HG03520 (cell line): ENCODE measurements at regions not wholly inside any gene's neighbourhood (a gene's known extent, or its start where the extent isn't known, plus 50 kb on each side); places are given as distances from the start of the nearest gene placed in this dataset.
"Not testable (repeated sequence)": the region's sequence is repeated elsewhere in the genome, so short reads cannot be mapped to it uniquely, and the experiment has no call there.

Experiments used
- ATAC-seq: cut with Tn5 transposase; IDR thresholded peaks from one replicate; pipeline ENCODE4 v1.9.1; 2021; ENCODE audit warnings: mild to moderate bottlenecking, moderate library complexity; ENCODE audit not compliant: unreplicated experiment

- ATAC-seq, result no peak
These were observed 92.3 kb downstream of the BLID start for GRCh38 chr11:122023614-122024250.

- ATAC-seq, result no peak
These were observed 93.4 kb downstream of the BLID start for GRCh38 chr11:122022646-122023045.

- ATAC-seq, result no peak
These were observed 95.1 kb downstream of the BLID start for GRCh38 chr11:122020902-122021301.

GRCh38 chr11:122019908-122020694 lies 95.9 kb downstream of the BLID start:
- ATAC-seq, result no peak

DNA sequence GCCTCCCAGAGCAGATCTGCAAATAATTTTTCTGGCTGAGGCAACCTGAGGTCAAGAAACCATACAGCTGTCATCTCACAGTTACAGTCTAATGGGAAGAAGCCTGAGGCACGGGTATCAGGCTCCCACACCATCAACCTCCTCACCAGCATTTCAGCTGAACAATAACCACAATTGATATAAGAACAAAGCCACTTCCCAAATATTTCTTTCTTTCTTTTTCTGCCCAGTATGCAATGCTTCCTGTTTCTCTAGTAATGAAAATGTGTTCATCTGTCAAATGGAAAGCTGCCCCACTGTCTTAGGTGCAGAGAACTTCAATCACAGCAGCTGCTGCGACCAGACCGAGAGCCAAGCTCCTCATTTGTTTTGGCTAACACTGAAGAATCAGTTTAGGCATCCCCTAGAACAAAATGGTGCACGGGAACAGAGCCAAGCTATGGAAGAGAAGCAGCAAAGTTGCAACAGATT lies 108.4 kb downstream of the BLID start:
- no peak for ATAC-seq

- no peak for ATAC-seq
These were observed 111.6 kb downstream of the BLID start for GRCh38 chr11:122004446-122004845.

- ATAC-seq, result no peak
These were observed 113.1 kb downstream of the BLID start for GRCh38 chr11:122002926-122003325.

GRCh38 chr11:122002047-122002446 lies 114.0 kb downstream of the BLID start:
- ATAC-seq, result no peak

GRCh38 chr11:121999651-122000050 lies 116.4 kb downstream of the BLID start:
- no peak for ATAC-seq

GRCh38 chr11:121996574-121996973 lies 119.4 kb downstream of the BLID start:
- no peak for ATAC-seq

DNA sequence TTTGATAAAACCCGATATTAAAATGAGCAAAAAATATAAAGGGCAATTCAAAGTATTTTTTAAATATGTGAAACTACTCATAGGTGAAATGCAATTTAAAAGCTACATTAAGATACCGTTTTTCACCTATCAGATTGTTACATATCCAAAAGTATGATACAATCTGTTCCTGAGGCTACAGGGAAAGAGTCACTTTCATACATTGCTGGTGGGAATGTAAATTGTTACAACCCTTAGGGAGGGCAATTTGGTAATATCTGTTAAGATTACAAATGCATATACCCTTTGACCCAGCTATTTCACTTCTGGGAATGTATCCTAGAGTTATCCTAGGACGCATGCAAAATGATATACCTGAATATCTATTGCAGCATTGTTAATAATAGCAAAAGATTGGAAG lies 132.1 kb downstream of the BLID start:
- no peak for ATAC-seq

DNA sequence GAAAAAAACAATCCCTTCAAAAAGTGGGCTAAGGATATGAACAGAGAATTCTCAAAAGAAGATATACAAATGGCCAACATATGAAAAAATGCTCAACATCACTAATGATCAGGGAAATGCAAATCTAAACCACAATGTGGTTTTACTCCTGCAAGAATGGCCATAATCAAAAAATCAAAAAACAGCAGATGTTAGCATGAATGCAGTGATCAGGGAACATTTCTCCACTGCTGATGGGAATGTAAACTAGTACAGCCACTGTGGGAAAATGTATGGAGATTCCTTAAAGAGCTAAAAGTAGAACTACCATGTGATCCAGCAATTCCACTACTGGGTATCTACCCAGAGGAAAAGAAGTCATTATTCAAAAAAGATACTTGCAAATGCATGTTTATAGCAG lies 138.1 kb downstream of the BLID start:
- ATAC-seq, result not testable (repeated sequence)

- no peak for ATAC-seq
These were observed 147.4 kb downstream of the BLID start for GRCh38 chr11:121968638-121969037.

DNA sequence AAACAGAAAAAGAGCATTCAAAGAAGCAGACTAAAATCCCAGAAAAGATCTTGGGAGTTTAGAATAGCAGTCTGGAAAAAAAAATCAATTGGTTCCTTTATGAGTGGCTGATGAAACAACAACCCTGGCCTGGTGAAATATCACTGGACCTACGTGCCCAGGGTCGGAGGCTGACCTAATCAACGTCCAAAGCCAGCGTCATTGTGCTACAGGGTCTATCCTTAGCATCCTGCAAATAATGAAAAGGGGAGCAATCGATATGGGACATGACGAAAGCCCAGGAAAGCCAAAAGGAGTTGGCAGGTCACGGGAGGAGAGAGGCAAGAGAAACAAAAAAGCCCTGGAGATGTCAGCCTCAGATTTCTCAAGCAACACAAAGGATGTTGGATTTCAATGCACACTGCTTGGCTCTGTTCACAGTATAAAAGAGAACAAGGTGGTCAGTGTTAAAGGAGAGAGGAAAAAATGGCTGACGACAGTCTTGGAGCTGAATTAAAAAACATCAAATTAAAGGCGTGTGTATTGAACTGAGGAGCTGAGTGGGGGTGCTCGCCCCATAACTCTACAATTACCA lies 148.8 kb downstream of the BLID start:
- ATAC-seq, result no peak

DNA sequence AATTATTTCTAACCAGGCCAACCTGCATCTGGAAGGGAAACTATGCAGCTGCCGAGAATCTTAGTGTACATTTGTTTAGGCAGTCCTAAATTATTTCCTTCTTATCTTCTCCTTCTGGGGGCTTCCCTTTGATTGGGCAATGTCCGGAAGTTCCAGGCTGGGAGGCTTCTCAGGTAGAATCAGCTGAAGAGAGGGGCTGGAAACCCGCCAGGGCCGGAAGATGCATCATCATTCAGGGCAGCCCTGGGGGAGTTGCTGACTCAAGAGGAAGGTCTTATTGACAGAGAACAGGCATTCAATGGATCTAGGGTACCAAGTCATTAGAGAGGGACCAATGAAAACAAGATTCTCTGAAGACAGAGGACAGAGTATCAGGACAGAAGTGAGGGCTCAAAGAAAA lies 150.7 kb downstream of the BLID start:
- no peak for ATAC-seq

DNA sequence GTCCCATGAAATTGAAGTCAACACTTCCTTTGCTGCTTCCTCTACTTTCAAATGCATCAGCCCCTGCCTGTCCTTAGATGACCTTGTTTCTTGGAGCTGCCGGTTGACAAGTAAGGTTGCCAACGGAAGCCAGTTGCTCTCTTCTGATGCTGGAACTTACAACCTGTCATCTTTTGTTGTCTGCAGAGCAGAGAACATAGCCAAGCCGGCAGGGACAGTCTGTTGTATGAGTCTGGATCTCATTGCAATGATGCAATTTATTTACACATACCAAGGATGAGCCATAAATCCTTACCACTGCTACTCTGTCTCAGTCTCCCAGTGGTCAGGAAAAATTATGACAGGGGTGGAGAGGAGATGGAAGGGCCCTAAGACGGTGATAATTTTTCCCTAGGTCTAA lies 151.4 kb downstream of the BLID start:
- no peak for ATAC-seq

GRCh38 chr11:121963846-121964245 lies 152.2 kb downstream of the BLID start:
- ATAC-seq, result not testable (repeated sequence)

DNA sequence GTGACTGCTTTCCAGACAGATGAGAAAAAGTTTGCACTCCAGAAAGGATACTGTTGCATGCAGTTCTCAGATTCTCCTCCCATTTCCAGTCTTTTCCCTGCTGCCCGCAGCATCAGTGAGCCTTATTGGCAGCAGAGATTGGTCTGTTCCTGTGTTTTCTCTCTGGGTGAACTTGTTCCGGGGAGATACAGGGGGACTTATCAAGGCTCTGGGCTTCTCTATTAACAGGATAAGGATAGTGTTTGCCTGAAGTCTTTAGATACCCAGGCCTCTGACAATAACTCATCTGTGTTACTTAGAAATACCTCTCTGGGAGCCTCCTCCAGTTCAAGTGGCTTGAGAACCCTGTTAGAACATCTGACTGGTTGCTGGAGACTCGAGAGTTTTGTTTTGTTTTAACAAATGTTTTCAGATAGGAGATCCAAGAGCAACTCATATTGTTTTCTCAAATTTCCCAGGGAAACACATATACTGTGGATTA lies 154.7 kb downstream of the BLID start:
- ATAC-seq, result no peak

DNA sequence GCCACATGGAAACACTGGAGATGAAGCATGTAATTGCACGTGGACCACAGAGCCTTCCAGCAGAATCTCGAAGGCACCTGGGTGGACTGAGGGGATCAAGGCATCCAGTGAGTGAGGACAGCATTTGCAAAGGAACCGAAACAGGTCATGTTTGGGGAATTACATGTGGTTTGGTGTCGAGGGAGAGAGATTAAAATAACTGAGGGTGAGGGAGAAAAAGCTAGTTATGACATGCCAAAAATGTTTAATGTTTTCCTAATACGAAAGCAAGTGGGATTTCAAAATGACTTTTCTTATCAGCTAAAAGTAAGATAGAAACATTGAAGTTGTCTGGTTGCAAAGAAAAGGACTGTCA lies 157.1 kb downstream of the BLID start:
- no peak for ATAC-seq

DNA sequence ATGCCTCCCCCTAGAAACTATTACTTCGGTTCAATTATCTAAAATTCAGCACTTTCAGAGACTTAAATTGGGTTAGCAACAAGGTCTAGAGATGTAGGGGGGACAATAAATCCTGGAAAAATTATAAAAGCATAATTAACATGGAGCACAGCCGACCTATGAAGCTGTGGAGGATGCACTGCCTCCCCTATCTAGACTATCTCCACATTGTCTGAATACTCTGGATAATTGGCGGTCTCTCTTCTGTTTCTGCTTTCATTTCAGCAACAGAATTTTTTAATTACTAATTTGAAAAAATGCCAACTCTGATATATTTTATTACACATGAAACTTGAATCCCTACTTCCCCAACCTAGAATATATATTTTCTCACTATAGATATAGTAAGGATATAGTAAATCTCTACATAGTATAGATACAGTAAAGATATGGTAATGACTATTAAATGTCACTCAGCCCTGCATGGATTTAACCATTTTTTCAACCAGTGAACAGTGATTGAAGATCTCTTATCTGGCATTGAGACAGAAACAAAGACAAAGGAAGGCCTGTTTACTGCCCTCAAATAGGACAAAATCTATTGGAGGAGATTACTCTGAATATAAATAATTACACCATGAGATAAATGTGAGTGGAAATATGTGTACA lies 157.6 kb downstream of the BLID start:
- no peak for ATAC-seq

DNA sequence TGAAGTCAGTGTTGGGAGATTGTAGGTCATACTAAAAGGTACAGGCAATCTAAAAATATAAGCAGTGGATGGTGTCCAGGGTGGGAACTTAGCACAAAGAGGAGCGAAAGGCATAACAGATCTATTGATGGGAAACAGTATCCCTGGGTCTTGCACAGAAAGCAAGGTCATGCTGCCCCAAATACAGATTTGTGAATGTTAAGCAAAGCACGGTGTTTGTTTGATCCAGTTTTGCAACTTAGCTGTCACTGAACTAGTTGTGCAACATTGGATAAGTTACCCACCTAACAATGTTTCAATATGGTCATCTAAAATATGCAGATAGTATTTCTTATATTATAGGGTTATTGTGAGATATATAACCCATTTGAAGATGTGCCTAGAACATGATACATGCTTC lies 162.9 kb downstream of the BLID start:
- ATAC-seq, result no peak

DNA sequence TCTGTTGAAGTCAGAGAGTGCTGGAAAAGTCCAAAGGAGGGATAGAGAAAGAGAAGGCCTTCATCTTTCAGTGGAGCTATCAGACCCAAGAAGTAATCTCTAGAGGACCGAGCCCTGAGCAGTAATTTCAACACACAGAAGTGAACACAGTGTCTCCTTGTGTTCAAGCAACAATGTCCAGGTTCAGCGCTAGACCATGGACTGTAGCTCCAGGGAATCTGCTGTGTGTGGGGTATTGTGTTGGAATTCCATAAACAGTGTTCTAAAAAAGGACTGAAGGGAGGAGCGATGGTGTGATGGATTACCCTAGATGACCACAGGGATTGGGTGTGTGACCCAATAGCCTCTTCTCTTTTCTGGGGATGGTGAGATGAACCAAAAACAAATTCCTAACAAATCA lies 165.9 kb downstream of the BLID start:
- ATAC-seq, result no peak
